Fibroblast of skin of right biceps (primary cell): ENCODE measurements at regions not wholly inside any gene's neighbourhood (a gene's known extent, or its start where the extent isn't known, plus 50 kb on each side); places are given as distances from the start of the nearest gene placed in this dataset.

Source experiments
- DNase-seq: peaks from one replicate; pipeline ENCODE4 v3.0.0-alpha.2; 2013

DNA sequence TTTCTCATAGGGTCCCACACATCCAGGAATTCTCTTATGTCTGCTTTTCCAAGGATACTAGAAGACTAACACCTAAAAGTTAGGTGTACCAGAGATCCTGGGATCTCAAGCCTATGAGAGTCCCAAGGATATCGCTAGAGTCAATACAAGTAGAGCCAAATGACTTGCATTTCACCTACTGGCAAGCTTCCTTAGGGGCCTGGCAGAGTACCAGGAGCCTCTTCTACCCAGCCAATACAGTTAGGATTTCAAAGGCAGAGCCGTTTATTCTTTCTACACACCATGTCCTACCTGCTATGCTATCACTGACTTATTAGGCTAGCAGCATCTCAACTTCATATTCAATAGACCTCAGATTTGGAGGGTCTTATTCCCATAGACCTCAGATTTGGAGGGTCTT lies 53.5 kb upstream of the UNC5B start:
- no peak for DNase-seq

DNA sequence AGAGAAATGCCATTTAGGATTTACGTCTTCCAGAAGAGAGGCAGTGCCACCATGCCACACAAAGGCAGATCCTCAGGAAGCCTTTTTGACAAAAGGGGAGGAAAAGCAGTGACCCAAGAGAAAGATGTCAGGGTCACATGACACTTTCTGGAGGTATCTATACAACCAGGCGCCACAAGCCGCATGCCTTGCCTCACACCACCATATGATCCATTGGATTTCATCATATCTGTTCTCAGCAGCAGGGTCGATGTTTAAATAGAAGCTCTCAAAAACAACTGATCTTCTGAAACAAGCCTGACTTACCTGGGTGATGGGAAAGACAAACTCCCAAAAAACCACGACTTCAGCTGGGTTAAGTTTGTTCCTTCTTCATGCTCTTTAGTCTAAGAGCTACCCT lies 52.5 kb upstream of the UNC5B start:
- DNase-seq, result no peak

DNA sequence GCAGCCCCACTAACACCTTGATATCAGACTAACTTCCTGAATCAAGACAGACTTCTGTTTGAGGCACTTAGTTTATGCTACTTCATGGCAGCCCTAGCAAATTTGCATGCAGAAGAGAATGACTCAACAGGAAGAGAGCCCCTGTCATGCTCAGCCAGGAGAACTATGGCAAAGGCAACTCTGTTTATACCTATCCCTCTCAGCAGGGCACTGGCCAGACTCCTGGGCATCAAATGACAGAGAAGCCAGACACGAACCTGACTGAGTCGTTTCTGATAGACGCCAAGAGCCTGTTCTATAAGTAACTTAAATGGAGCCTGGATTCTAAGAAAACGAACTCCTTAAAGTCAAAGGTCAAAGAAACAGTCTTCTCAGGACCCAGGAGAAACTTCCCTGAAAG lies 50.9 kb upstream of the UNC5B start:
- no peak for DNase-seq
